ENCODE measurements at regions not wholly inside any gene's neighbourhood (a gene's known extent, or its start where the extent isn't known, plus 50 kb on each side); places are given as distances from the start of the nearest gene placed in this dataset.

DNA sequence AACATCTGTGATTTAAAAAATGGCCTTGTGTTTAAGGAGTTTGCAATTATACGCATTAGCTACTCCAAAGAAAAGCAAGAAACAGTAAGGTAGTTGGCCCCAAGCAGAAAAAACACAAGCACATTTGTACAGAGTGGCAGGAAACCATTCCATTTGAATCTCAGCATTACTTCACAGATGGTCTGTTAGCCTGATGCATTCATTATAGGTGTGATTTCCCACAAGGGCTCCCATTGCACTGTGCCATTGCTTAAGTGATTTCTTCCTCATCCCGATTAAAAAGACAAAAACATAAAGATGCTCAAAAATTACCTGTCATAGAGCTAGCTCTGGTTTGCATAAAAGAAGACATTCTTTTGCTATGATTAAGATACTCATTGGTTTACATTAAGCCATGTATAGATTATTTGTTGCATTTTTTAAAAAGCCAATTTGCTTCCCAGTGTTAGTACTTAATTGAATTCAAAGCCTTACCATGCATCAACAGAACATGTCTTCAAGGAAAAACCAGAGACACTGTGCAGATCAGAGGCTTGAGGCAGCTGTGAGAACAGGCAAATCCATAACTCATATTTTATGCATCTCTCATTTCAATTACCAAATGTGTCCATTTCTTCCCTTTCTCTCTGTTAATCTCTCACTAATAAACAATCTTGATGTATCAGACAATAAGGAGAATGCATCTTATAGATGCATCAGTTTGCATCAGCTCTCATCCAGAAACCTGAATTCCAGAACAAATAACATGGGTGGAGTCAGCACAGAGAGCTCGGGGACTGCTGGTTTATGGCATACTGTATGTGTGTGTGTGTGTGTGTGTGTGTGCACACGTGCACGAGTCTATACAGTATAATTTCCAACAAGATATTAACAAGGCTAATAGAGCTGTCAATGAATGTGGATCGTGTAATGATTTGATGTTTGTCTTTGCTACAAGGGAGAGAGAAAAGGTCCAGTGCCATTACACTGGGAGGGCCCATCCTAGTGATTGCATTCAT, 558.6 kb upstream of the HS6ST1 start:
- TF ChIP-seq CTCF (IDR thresholded peaks at IDR 0.05) (no peak), POLR2A (IDR thresholded peaks at IDR 0.05) (no peak)
